ENCODE measurements at regions not wholly inside any gene's neighbourhood (a gene's known extent, or its start where the extent isn't known, plus 50 kb on each side); places are given as distances from the start of the nearest gene placed in this dataset.

GRCh38 chr17:33404070-33404819, 111.2 kb upstream of the ASIC2 start:
- no peak for DNase-seq (ENCODE audit: low spot score)

DNA sequence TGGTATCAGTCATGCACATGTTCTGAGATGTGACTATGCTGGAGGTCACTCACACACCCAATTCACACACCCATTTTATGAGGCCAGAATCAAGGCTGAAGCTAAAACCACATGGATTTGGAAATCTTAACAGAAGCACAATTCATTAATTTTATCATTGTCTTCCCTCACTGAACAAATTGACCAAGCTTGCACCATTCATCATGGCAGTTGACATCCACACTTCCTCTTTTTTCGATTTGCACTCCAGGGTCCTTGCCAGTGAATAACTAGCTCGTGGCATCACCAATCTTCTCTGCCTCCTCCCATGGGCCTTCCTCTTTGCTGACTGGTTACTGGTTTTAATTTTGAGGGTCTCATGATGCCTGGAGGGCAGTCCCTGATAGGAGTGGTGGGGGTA, 123.0 kb upstream of the ASIC2 start:
- no peak for DNase-seq (ENCODE audit: low spot score)

GRCh38 chr17:33421933-33422332, 128.8 kb upstream of the ASIC2 start:
- no peak for DNase-seq (ENCODE audit: low spot score)

- no peak for DNase-seq (ENCODE audit: low spot score)
These were observed 140.5 kb upstream of the ASIC2 start for GRCh38 chr17:33433581-33433980.

- no peak for DNase-seq (ENCODE audit: low spot score)
These were observed 141.7 kb upstream of the ASIC2 start for GRCh38 chr17:33434841-33435240.

DNA sequence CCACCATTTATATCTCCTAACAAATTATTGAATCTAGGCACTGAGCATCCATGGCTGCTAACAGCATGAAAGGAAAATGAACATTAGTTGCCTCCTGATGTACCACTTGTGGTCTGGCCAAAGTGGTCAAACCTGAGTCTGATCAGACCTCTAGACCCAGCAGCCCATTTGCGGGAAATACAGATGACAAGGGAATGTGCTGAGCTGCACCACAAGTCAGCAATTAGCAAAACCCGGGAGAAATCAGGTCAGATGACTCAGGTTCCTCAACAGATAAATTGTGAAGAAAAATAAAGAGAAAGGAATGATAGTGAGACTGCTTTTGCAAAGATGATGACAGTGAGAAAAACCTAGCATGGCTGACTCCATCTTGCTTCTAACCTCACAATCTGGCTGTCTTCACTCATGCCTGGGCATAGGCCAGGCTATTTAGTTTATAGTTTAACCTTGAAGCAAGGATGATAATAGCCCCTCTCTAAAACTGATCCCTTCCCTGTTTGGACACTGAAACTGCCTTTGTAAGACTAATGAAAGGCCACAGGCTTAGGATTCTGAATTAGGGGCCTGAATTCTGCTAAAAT, 142.7 kb upstream of the ASIC2 start:
- no peak for DNase-seq (ENCODE audit: low spot score)

DNA sequence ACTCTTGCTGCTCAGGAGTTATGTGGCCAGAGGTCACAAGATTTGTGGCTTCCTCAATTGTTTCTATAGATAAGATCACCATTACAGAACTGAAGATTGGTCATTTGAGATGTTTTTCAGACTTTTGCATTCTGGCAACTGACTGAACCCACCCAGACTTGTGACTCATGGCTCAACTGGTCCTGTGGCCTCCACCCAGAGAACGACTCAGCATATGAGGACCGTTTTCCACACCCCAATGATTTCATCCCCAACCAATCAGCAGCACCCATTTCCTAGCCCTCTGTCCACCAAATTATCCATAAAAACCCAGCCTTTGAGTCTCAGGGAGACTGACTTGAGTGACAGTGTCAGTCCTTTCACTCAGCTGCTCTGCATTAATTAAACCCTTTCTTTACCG, 143.2 kb upstream of the ASIC2 start:
- no peak for DNase-seq (ENCODE audit: low spot score)

GRCh38 chr17:33438139-33438538, 145.0 kb upstream of the ASIC2 start:
- DNase-seq (ENCODE audit: low spot score): no peak

GRCh38 chr17:33438578-33438977, 145.5 kb upstream of the ASIC2 start:
- no peak for DNase-seq (ENCODE audit: low spot score)

GRCh38 chr17:33442320-33442719, 149.2 kb upstream of the ASIC2 start:
- DNase-seq (ENCODE audit: low spot score): no peak

DNA sequence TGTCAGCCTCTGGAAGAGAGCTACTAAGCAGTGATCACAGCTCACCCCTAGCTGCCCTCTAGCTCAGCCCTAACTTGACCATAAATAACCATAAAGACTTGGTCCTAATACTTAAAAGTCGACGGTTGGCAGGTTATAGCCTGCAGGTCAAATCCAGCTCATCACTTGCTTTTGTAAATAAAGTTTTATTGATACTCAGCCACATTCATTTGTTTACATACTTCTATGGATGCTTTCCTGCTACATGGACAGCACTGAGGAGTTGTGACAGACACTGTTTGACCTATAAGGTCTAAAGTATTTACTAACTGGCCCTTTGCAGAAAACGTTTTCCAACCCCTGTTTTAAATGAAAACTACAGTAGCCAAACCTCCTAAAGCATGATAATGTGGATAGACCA, 151.6 kb upstream of the ASIC2 start:
- no peak for DNase-seq (ENCODE audit: low spot score)

DNA sequence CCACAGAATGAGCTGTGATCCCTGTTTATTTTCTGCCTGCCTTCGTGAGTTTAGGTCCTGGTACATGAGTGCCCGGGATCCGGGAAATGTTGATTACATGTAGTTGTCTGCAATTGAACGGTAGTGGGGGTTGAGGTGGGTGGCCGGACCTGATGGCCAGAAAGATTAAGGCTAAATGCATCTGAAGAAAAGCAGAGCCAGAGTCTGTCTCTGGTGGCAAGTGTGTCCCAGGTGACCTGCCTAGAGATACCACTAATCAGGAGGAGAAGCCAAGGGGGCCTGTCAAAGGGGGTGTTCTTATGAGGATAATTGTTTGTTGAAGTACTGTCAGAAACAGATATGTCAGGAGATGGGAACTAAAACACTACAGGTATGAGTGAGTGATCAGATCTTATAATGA, 154.0 kb upstream of the ASIC2 start:
- DNase-seq (ENCODE audit: low spot score): no peak

DNA sequence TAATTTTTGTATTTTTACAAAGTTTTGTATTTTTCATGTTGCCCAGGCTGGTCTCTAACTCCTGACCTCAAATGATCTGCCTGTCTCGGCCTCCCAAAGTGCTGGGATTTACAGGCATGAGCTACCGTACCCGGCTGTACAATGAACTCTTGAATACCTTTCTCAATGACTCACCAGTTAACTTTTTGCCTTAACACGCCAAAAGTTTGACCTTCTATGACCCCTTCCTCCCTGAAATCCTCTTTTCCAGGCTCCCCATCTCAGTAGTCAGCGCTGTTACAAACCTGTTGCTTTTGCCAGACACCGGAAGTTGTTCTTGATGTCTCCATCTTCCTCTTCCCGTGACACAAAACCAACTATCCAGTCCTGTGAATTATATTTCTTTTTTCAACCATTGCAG, 158.1 kb upstream of the ASIC2 start:
- no peak for DNase-seq (ENCODE audit: low spot score)

- DNase-seq (ENCODE audit: low spot score): no peak
These were observed 164.4 kb upstream of the ASIC2 start for GRCh38 chr17:33457477-33457876.

- DNase-seq (ENCODE audit: low spot score): no peak
These were observed 166.2 kb upstream of the ASIC2 start for GRCh38 chr17:33459078-33459940.

DNA sequence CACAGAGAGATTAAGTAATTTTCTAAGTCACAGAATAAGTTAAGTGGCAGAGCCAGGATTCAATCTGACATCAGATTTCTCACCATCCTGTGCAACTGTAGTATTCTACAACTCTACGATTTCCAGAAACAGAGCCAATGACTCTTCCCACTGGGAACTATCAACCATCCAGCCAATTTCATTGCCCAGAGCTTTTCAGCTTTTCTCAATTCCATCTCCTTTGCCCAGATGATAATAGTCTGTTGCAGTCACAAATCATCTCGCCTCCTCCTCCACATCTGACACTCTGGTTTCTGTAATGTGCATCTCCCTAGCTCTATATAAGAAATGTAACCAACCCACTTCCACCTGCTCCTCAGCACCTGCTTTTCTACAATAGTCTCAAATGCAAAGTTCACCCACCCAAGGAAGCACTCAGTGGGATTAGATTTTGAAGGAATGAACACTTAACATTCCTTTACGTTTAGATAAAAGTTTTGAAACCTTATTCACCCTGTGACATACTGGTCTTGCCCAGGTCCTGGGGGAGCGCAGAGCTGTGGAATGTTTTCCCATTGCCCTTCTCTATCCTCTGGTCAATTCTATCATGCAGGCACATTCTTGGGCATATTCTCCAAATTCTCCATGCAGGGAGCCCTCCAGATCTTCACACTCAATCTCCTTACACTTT, 167.8 kb upstream of the ASIC2 start:
- no peak for DNase-seq (ENCODE audit: low spot score)

DNA sequence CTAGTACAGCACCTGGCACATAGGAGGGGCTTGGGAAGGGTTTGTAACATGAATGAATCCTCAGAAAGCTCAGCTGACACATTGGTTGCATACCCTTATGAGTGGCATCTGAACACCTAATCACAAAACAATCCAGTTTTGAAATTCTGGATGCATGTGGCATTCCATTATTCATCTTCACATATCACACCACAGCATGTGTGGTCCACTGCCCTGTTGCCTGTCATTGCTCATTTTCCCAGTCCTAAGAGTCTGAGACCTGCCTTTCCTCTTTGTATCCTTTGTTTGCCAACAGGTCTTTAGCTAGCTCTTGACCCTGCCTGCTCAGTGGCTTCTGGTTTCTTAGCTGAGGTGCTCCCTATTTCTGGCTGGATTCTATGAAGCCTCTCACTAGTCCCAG, 170.8 kb upstream of the ASIC2 start:
- no peak for DNase-seq (ENCODE audit: low spot score)

- no peak for DNase-seq (ENCODE audit: low spot score)
These were observed 171.7 kb upstream of the ASIC2 start for GRCh38 chr17:33464669-33465280.

DNA sequence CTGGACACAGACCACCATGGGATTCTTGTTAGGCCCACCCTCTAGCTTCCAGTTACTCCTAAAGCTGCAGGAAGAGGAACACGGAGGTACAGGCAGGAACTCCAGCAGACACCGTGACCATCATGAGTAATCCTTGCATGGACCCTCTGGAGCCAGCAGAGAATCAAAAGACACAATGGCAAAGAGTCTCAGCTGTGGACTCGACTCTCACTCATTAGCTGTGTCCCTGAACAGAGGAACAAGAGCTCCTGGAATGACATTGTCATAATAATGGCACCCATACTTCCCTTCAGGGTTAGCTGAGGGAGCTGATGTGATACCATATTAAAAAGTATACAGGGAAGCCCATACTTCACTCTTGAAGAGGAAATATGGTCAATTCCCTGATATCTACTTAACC, 176.3 kb upstream of the ASIC2 start:
- no peak for DNase-seq (ENCODE audit: low spot score)

GRCh38 chr17:33469911-33470310, 176.8 kb upstream of the ASIC2 start:
- no peak for DNase-seq (ENCODE audit: low spot score)

- no peak for DNase-seq (ENCODE audit: low spot score)
These were observed 180.0 kb upstream of the ASIC2 start for GRCh38 chr17:33473061-33473460.

- no peak for DNase-seq (ENCODE audit: low spot score)
These were observed 181.7 kb upstream of the ASIC2 start for GRCh38 chr17:33474789-33475188.

Measured in left forelimb (tissue), 1 donor.